Upper lobe of left lung (tissue), 6 donors: ENCODE measurements at regions not wholly inside any gene's neighbourhood (a gene's known extent, or its start where the extent isn't known, plus 50 kb on each side); places are given as distances from the start of the nearest gene placed in this dataset.

Experiments used
- ATAC-seq, 2 donors: fragments of 200-7000 bp; cut with Tn5 transposase; one replicate each; pipeline ENCODE4 v1.9.1; 2022; ENCODE audit warnings: mild to moderate bottlenecking in 2 of 2, moderate library complexity in 2 of 2; ENCODE audit not compliant: low FRiP score in 2 of 2
- DNase-seq, 2 donors: peaks; one replicate each; pipeline ENCODE4 v3.0.0-alpha.2; 2019 to 2020
- H3K27ac ChIP-seq, 4 donors: fragments of 200-600 bp; sonication (generic); one replicate each; pipeline ENCODE4 v1.5.1; 2016 to 2019
- H3K27me3 ChIP-seq, 4 donors: fragments of 200-600 bp; sonication (generic); one replicate each; pipeline ENCODE4 v1.5.1; 2017 to 2019
- H3K36me3 ChIP-seq, 4 donors: fragments of 200-600 bp; sonication (generic); one replicate each; pipeline ENCODE4 v1.5.1; 2016 to 2019
- H3K4me1 ChIP-seq, 4 donors: fragments of 200-600 bp; sonication (generic); one replicate each; pipeline ENCODE4 v1.5.1; 2018 to 2019
- H3K4me3 ChIP-seq, 4 donors: fragments of 200-600 bp; sonication (generic); one replicate each; pipeline ENCODE4 v1.5.1; 2017 to 2019; ENCODE audit warnings: mild to moderate bottlenecking in 2 of 4, moderate library complexity in 1 of 4
- H3K9me3 ChIP-seq, 4 donors: fragments of 200-600 bp; sonication (generic); one replicate each; pipeline ENCODE4 v1.5.1; 2018 to 2019
- EP300 ChIP-seq, 4 donors: sonication (generic); formaldehyde crosslinking; IDR thresholded peaks; one replicate each; pipeline ENCODE4 v1.5.1; 2017; ENCODE audit warnings: antibody characterized with exemption in 4 of 4, control low read depth in 2 of 4
- POLR2A ChIP-seq, 4 donors: fragments of 450-650 bp; IDR thresholded peaks; one replicate each; pipeline ENCODE4 v1.5.1; 2016 to 2017; ENCODE audit warnings: antibody characterized with exemption in 4 of 4, mild to moderate bottlenecking in 2 of 4
- POLR2AphosphoS5 ChIP-seq, 2 donors: sonication (generic); formaldehyde crosslinking; IDR thresholded peaks; one replicate each; pipeline ENCODE4 v1.5.1; 2017; ENCODE audit warnings: antibody characterized with exemption in 2 of 2
- WGBS, 2 donors: methylation state at CpG; one replicate each; pipeline ENCODE4 v1.1.5; 2017 to 2018; 5-methylcytosine and 5-hydroxymethylcytosine counted together
- TF ChIP-seq, protein P1 (sequence below), 6 experiments: fragments of 450-650 bp in 4 of 6; fragments of 200-600 bp in 2 of 6; sonication (generic) in 2 of 6; IDR thresholded peaks; one replicate each; pipeline ENCODE4 v1.5.1; 2016 to 2019; ENCODE audit warnings: antibody characterized with exemption in 6 of 6
- donor health status: DM: no; HTN: no; CAD: no; lungs with moderate emphysema.
- donor health status: DM: no; HTN: yes; CAD: no; lungs with severe emphysema.

DNA sequence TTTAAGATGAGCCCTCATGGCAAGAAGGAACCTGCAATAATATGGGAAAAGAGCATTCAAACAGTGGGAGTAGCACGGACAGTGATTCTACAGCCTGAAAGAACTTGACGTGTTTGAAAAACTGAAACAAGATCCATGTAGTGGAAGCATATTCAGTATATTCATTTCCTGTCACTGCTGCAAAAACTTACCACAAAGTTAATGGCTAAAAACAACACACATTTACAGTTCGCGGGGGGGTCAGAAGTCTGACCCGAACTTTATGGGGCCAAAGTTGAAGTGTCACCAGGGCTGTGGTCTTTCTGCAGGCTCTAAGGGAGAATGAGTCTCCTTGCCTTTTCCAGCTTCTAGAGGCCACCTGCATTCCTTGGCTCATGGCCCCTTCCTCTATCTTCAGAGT is 52.6 kb upstream of the ARX start:
- Histone ChIP-seq H3K27me3 (no peaks in the 10 kb centered on the region), H3K4me1 (no peaks in the 10 kb centered on the region), H3K4me3 (no peak overlapping the region), H3K9me3 (no peaks in the 10 kb centered on the region), H3K27ac (no peak overlapping the region), H3K36me3 (no peaks in the 10 kb centered on the region)
- 67 to 80% methylated on average over 5 of the region's 5 CpGs for WGBS, 2 donors
- TF ChIP-seq POLR2AphosphoS5 (IDR thresholded peaks at IDR 0.05) (no peak), POLR2A (IDR thresholded peaks at IDR 0.05) (no peak), EP300 (IDR thresholded peaks at IDR 0.05) (no peak)
- TF ChIP-seq, protein P1, sequence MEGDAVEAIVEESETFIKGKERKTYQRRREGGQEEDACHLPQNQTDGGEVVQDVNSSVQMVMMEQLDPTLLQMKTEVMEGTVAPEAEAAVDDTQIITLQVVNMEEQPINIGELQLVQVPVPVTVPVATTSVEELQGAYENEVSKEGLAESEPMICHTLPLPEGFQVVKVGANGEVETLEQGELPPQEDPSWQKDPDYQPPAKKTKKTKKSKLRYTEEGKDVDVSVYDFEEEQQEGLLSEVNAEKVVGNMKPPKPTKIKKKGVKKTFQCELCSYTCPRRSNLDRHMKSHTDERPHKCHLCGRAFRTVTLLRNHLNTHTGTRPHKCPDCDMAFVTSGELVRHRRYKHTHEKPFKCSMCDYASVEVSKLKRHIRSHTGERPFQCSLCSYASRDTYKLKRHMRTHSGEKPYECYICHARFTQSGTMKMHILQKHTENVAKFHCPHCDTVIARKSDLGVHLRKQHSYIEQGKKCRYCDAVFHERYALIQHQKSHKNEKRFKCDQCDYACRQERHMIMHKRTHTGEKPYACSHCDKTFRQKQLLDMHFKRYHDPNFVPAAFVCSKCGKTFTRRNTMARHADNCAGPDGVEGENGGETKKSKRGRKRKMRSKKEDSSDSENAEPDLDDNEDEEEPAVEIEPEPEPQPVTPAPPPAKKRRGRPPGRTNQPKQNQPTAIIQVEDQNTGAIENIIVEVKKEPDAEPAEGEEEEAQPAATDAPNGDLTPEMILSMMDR (IDR thresholded peaks at IDR 0.05), result no peak
- ATAC-seq (no peak), DNase-seq (no peak)

DNA sequence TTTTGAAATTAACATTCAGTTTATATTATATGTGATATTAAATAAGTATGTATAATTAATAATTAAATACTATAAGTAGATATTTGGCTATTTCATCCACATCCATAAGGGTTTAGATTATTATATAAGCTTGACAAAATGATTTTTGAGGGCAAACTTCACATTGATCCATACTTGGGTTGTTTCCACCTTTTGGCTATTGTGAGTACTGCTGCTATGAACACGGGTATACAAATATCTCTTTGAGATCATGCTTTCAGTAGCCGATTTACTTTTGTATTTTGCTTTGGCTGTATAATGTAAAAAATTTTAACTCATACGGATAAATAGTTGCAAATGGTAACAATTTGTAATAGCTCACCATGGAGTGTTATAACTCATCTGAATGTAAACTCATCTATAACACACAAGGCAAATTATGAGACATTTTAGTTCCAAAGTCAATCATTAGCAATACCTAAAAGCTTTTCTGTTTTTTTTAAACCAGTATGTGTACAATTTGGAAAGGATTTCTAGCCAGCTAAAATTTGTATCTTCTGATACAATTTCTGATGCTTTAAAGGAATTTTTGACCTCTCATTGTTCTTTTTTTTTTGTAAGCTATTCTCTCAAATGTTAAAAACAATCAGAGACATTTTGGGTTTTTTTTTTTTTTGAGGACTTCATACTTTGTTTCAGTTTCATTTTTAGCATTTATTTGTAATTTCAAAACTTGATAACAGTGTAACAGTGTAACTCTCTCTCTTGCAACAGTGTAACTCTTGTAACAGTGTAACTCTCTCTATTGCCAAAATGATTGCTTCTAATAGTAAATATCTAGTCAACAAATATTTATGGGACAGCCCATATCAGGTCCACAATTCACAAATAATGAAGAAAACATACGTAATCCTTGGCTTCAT is 51.8 kb upstream of the ARX start:
- DNase-seq (no peak), ATAC-seq (no peak)
- Histone ChIP-seq H3K36me3 (no peaks in the 10 kb centered on the region), H3K27me3 (no peaks in the 10 kb centered on the region), H3K9me3 (no peaks in the 10 kb centered on the region), H3K27ac (no peak overlapping the region), H3K4me3 (no peak overlapping the region), H3K4me1 (no peaks in the 10 kb centered on the region)
- WGBS, 2 donors, result 76 to 88% methylated on average over 4 of the region's 4 CpGs
- TF ChIP-seq POLR2A (IDR thresholded peaks at IDR 0.05) (no peak), EP300 (IDR thresholded peaks at IDR 0.05) (no peak), POLR2AphosphoS5 (IDR thresholded peaks at IDR 0.05) (no peak)
- TF ChIP-seq, protein P1 (IDR thresholded peaks at IDR 0.05), result no peak

DNA sequence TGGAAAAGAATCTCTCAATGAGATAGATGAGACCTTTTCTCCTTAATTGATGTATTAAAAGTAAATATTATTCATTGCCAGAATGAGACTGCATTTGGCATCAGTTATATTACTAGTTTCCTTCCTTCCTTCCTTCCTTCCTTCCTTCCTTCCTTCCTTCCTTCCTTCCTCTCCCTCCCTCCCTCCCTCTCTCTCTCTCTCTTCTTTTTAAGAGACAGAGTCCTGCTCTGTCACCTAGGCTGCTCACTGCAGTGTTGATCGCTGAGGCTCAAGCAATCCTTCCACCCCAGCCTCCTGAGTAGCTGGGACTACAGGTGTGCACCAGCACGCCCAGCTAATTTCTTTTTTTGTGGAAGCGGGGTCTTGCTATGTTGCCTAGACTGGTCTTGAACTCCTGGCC is 50.4 kb upstream of the ARX start:
- WGBS, 2 donors, result 77 to 78% methylated on average over 3 of the region's 3 CpGs
- Histone ChIP-seq H3K9me3 (no peaks in the 10 kb centered on the region), H3K4me3 (no peak overlapping the region), H3K36me3 (no peaks in the 10 kb centered on the region), H3K27me3 (no peaks in the 10 kb centered on the region), H3K27ac (no peak overlapping the region), H3K4me1 (no peaks in the 10 kb centered on the region)
- TF ChIP-seq POLR2AphosphoS5 (IDR thresholded peaks at IDR 0.05), result no peak
- no peak for TF ChIP-seq POLR2A (IDR thresholded peaks at IDR 0.05)
- TF ChIP-seq, protein P1 (IDR thresholded peaks at IDR 0.05), result no peak
- no peak for TF ChIP-seq EP300 (IDR thresholded peaks at IDR 0.05)
- ATAC-seq, result no peak
- no peak for DNase-seq
